HEK293T (cell line): ENCODE measurements at regions not wholly inside any gene's neighbourhood (a gene's known extent, or its start where the extent isn't known, plus 50 kb on each side); places are given as distances from the start of the nearest gene placed in this dataset.

ENCODE experiments used
- ARNT ChIP-seq: fragments of 450-650 bp; IDR thresholded peaks from 2 replicates; pipeline ENCODE4 v1.6.1; 2017; ENCODE audit warnings: mild to moderate bottlenecking
- SUZ12 ChIP-seq: fragments of 450-650 bp; IDR thresholded peaks from 2 replicates; pipeline ENCODE4 v1.6.1; 2016; ENCODE audit warnings: mild to moderate bottlenecking

DNA sequence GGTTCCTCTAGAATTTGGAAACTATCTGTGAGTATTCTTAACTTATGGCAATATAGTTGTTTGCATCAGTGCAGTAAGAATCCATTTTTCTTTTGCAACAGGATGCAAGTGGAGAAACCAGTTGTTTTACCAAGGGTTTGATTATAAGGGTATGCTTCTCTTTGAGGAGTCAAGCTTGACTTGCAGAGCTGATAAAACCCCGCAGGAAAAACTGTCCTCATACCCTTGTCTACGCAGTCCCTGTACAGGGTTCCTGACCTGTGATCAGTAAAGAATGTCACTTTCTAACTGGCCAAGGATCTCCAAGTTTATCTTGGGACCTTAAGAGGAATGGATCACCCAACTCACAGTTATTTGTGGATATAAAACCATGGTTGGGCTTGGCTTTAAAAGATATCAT, 161.1 kb upstream of the OLIG3 start:
- TF ChIP-seq SUZ12 (no peak), ARNT (no peak)
